ENCODE measurements at regions not wholly inside any gene's neighbourhood (a gene's known extent, or its start where the extent isn't known, plus 50 kb on each side); places are given as distances from the start of the nearest gene placed in this dataset.

DNA sequence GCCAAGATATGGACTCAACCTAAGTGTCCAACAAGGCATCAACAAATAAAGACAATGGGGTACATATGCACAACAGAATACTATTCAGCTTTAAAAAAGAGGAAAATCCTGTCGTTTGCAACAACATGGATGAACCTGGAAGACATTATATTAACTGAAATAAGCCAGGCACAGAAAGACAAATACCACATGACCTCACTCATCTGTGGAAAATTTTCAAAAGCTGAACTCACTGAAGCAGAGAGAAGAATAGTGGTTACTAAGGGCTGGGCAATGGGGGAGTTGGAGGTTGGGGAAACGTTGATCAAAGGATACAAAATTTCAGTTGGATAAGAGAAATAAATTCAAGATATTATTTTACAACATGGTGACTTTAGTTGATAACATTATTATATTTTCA, 221.4 kb upstream of the PITRM1 start:
- no peak for TF ChIP-seq POLR2AphosphoS5 (IDR thresholded peaks at IDR 0.05; ENCODE audit: low read depth)
- TF ChIP-seq, protein P1, sequence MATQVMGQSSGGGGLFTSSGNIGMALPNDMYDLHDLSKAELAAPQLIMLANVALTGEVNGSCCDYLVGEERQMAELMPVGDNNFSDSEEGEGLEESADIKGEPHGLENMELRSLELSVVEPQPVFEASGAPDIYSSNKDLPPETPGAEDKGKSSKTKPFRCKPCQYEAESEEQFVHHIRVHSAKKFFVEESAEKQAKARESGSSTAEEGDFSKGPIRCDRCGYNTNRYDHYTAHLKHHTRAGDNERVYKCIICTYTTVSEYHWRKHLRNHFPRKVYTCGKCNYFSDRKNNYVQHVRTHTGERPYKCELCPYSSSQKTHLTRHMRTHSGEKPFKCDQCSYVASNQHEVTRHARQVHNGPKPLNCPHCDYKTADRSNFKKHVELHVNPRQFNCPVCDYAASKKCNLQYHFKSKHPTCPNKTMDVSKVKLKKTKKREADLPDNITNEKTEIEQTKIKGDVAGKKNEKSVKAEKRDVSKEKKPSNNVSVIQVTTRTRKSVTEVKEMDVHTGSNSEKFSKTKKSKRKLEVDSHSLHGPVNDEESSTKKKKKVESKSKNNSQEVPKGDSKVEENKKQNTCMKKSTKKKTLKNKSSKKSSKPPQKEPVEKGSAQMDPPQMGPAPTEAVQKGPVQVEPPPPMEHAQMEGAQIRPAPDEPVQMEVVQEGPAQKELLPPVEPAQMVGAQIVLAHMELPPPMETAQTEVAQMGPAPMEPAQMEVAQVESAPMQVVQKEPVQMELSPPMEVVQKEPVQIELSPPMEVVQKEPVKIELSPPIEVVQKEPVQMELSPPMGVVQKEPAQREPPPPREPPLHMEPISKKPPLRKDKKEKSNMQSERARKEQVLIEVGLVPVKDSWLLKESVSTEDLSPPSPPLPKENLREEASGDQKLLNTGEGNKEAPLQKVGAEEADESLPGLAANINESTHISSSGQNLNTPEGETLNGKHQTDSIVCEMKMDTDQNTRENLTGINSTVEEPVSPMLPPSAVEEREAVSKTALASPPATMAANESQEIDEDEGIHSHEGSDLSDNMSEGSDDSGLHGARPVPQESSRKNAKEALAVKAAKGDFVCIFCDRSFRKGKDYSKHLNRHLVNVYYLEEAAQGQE (IDR thresholded peaks at IDR 0.05; ENCODE audit: insufficient replicate concordance, low read depth): no peak
- no peak for DNase-seq (ENCODE audit: low read depth in 1 of 2, low spot score in 1 of 2)
- H3K27ac ChIP-seq (replicated peaks): no peak overlapping the region
- no peaks in the 10 kb centered on the region for H3K27me3 ChIP-seq (ENCODE audit: insufficient read depth, poor library complexity, severe bottlenecking)
- H3K4me3 ChIP-seq (replicated peaks; ENCODE audit: insufficient read depth, low read length): no peak overlapping the region

DNA sequence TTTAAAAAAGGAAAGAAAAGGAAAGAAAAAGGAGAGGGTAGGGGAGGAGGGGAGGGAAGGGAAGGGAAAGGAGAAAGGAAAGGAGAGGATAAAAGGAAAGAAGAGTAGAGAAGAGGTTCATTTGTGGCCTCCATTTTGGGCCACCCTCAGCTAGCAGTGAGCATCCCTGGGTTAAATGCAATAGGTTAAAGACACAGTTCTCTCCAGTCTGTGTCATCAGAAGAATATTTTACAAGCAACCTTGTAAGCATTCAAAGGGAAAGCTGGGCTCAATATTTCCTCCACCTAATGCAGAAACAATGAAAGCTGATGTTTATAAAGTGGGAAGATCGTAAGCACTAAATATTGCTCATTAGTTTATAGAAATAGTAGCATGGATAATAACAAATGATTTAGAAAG, 219.1 kb upstream of the PITRM1 start:
- H3K27ac ChIP-seq (replicated peaks): no peak overlapping the region
- TF ChIP-seq SPI1 (IDR thresholded peaks at IDR 0.05; ENCODE audit: borderline replicate concordance, low read depth): no peak
- TF ChIP-seq, protein P1 (IDR thresholded peaks at IDR 0.05; ENCODE audit: insufficient replicate concordance, low read depth): no peak
- TF ChIP-seq, protein P2, sequence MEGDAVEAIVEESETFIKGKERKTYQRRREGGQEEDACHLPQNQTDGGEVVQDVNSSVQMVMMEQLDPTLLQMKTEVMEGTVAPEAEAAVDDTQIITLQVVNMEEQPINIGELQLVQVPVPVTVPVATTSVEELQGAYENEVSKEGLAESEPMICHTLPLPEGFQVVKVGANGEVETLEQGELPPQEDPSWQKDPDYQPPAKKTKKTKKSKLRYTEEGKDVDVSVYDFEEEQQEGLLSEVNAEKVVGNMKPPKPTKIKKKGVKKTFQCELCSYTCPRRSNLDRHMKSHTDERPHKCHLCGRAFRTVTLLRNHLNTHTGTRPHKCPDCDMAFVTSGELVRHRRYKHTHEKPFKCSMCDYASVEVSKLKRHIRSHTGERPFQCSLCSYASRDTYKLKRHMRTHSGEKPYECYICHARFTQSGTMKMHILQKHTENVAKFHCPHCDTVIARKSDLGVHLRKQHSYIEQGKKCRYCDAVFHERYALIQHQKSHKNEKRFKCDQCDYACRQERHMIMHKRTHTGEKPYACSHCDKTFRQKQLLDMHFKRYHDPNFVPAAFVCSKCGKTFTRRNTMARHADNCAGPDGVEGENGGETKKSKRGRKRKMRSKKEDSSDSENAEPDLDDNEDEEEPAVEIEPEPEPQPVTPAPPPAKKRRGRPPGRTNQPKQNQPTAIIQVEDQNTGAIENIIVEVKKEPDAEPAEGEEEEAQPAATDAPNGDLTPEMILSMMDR (IDR thresholded peaks at IDR 0.05; ENCODE audit: insufficient read depth, low read length): no peak
- no peak for TF ChIP-seq POLR2AphosphoS5 (IDR thresholded peaks at IDR 0.05; ENCODE audit: low read depth)
- TF ChIP-seq GABPA (IDR thresholded peaks at IDR 0.05; ENCODE audit: low read depth): no peak
- DNase-seq (ENCODE audit: low read depth in 1 of 2, low spot score in 1 of 2): no peak
- H3K4me3 ChIP-seq (replicated peaks; ENCODE audit: insufficient read depth, low read length): no peak overlapping the region
- no peaks in the 10 kb centered on the region for H3K27me3 ChIP-seq (ENCODE audit: insufficient read depth, poor library complexity, severe bottlenecking)

DNA sequence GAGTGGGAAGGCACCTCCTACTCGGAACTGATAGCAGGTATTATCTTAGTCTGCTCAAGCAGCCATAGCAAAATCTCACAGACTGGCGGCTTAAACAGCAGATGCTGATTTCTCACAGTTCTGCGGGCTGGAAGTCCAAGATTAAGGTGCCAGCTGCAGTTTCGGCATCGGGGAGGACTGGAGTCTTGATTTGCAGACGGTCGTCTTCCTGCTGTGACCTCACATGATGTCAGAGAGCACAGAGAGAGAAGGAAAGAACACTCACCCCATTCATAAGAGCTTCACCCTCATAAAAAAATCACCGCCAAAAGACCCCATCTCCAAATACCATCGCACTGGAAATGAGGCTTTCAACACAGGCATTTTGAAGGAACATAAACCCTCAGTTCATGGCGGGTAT, 216.5 kb upstream of the PITRM1 start:
- H3K4me3 ChIP-seq (replicated peaks; ENCODE audit: insufficient read depth, low read length): no peak overlapping the region
- no peaks in the 10 kb centered on the region for H3K27me3 ChIP-seq (ENCODE audit: insufficient read depth, poor library complexity, severe bottlenecking)
- H3K27ac ChIP-seq (replicated peaks): no peak overlapping the region
- TF ChIP-seq, protein P2 (IDR thresholded peaks at IDR 0.05; ENCODE audit: insufficient read depth, low read length): no peak
- TF ChIP-seq, protein P1 (IDR thresholded peaks at IDR 0.05; ENCODE audit: insufficient replicate concordance, low read depth): no peak
- TF ChIP-seq SPI1 (IDR thresholded peaks at IDR 0.05; ENCODE audit: borderline replicate concordance, low read depth): no peak
- TF ChIP-seq GABPA (IDR thresholded peaks at IDR 0.05; ENCODE audit: low read depth): no peak
- no peak for TF ChIP-seq POLR2AphosphoS5 (IDR thresholded peaks at IDR 0.05; ENCODE audit: low read depth)
- no peak for DNase-seq (ENCODE audit: low read depth in 1 of 2, low spot score in 1 of 2)

DNA sequence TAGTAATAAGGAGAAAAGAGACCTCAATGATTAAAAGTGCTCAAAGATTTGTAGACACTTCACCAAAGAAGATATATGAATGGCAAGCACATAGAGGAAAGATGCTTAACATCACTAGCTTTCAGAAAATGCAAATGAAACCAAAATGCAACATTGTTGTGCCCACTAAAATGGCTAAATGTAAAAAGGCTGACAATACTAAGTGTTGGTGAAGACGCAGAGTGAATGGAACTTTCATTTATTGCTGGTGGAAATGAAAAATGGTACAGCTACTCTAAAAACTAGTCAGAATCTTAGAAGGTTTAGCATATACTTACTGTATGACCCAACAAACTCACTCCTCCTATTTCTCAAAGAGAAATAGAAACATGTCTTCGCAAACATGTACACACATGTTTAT, 212.9 kb upstream of the PITRM1 start:
- H3K4me3 ChIP-seq (replicated peaks; ENCODE audit: insufficient read depth, low read length): no peak overlapping the region
- no peaks in the 10 kb centered on the region for H3K27me3 ChIP-seq (ENCODE audit: insufficient read depth, poor library complexity, severe bottlenecking)
- DNase-seq (ENCODE audit: low read depth in 1 of 2, low spot score in 1 of 2): no peak
- no peak overlapping the region for H3K27ac ChIP-seq (replicated peaks)
- TF ChIP-seq, protein P1 (IDR thresholded peaks at IDR 0.05; ENCODE audit: insufficient replicate concordance, low read depth): no peak
- TF ChIP-seq, protein P2 (IDR thresholded peaks at IDR 0.05; ENCODE audit: insufficient read depth, low read length): no peak
- TF ChIP-seq SPI1 (IDR thresholded peaks at IDR 0.05; ENCODE audit: borderline replicate concordance, low read depth): no peak
- no peak for TF ChIP-seq POLR2AphosphoS5 (IDR thresholded peaks at IDR 0.05; ENCODE audit: low read depth)
- TF ChIP-seq GABPA (IDR thresholded peaks at IDR 0.05; ENCODE audit: low read depth): no peak
